Chondrocyte (in vitro differentiated cells): ENCODE measurements at regions not wholly inside any gene's neighbourhood (a gene's known extent, or its start where the extent isn't known, plus 50 kb on each side); places are given as distances from the start of the nearest gene placed in this dataset.
"Not testable (repeated sequence)": the region's sequence is repeated elsewhere in the genome, so short reads cannot be mapped to it uniquely, and the experiment has no call there.

Source experiments
- DNase-seq: peaks from one replicate; pipeline ENCODE4 v3.0.0; 2021; ENCODE audit warnings: mixed read lengths, low spot score
- H3K27ac Mint-ChIP-seq: one replicate; pipeline ENCODE4 v1.8.0; 2021; ENCODE audit warnings: mild to moderate bottlenecking, moderate library complexity, mixed read lengths; ENCODE audit not compliant: unreplicated experiment
- H3K27me3 Mint-ChIP-seq: 2 replicates; pipeline ENCODE4 v1.8.0; 2021; ENCODE audit warnings: low read depth, mixed read lengths
- H3K36me3 Mint-ChIP-seq: 2 replicates; pipeline ENCODE4 v1.8.0; 2021; ENCODE audit warnings: low read depth, mixed read lengths
- H3K4me1 Mint-ChIP-seq: 2 replicates; pipeline ENCODE4 v1.8.0; 2021; ENCODE audit warnings: low read depth, mild to moderate bottlenecking, mixed read lengths
- H3K4me3 Mint-ChIP-seq: one replicate; pipeline ENCODE4 v1.8.0; 2021; ENCODE audit warnings: mild to moderate bottlenecking, moderate library complexity, mixed read lengths; ENCODE audit not compliant: unreplicated experiment
- H3K9me3 Mint-ChIP-seq: 2 replicates; pipeline ENCODE4 v1.8.0; 2021; ENCODE audit warnings: low read depth, mixed read lengths
- CTCF ChIP-seq: fragments of 200-600 bp; sonication (generic); IDR thresholded peaks from 2 replicates; pipeline ENCODE4 v1.5.0; 2021; ENCODE audit warnings: antibody characterized with exemption, mild to moderate bottlenecking, moderate library complexity

GRCh38 chr11:130674686-130675308, 226.4 kb downstream of the ADAMTS15 start:
- H3K27me3 Mint-ChIP-seq: no peaks in the 10 kb centered on the region
- H3K9me3 Mint-ChIP-seq: peaks cover 18% of the 10 kb centered on the region
- H3K4me3 Mint-ChIP-seq: no peak overlapping the region
- H3K36me3 Mint-ChIP-seq: peaks cover 17% of the 10 kb centered on the region
- TF ChIP-seq CTCF: no peak
- H3K4me1 Mint-ChIP-seq: peaks cover 72% of the 10 kb centered on the region
- peak overlapping the region; percentile 98 for H3K27ac Mint-ChIP-seq
- no peak for DNase-seq

- no peak for DNase-seq
- Mint-ChIP-seq H3K27ac (peak overlapping the region; percentile 98), H3K9me3 (peaks cover 20% of the 10 kb centered on the region), H3K4me3 (peak overlapping the region; percentile 58), H3K36me3 (peaks cover 18% of the 10 kb centered on the region), H3K4me1 (peaks cover 72% of the 10 kb centered on the region), H3K27me3 (no peaks in the 10 kb centered on the region)
- no peak for TF ChIP-seq CTCF
Observed at GRCh38 chr11:130675371-130675821, 227.0 kb downstream of the ADAMTS15 start.

- no peak for DNase-seq
- H3K4me3 Mint-ChIP-seq: peak overlapping the region; percentile 58
- H3K4me1 Mint-ChIP-seq: peaks cover 72% of the 10 kb centered on the region
- no peak for TF ChIP-seq CTCF
- H3K27me3 Mint-ChIP-seq: no peaks in the 10 kb centered on the region
- H3K27ac Mint-ChIP-seq: peak overlapping the region; percentile 98
- peaks cover 19% of the 10 kb centered on the region for H3K36me3 Mint-ChIP-seq
- peaks cover 25% of the 10 kb centered on the region for H3K9me3 Mint-ChIP-seq
Observed at GRCh38 chr11:130675917-130676316, 227.5 kb downstream of the ADAMTS15 start.

- peaks cover 40% of the 10 kb centered on the region for H3K9me3 Mint-ChIP-seq
- H3K4me1 Mint-ChIP-seq: peaks cover 62% of the 10 kb centered on the region
- TF ChIP-seq CTCF: no peak
- peak overlapping the region; percentile 98 for H3K27ac Mint-ChIP-seq
- H3K36me3 Mint-ChIP-seq: peaks cover 24% of the 10 kb centered on the region
- peak overlapping the region; percentile 10 for H3K4me3 Mint-ChIP-seq
- no peak for DNase-seq
- no peaks in the 10 kb centered on the region for H3K27me3 Mint-ChIP-seq
Observed at GRCh38 chr11:130677486-130678153, 229.2 kb downstream of the ADAMTS15 start.

- peaks cover 47% of the 10 kb centered on the region for H3K9me3 Mint-ChIP-seq
- peaks cover 45% of the 10 kb centered on the region for H3K4me1 Mint-ChIP-seq
- H3K36me3 Mint-ChIP-seq: peaks cover 27% of the 10 kb centered on the region
- no peak for DNase-seq
- H3K4me3 Mint-ChIP-seq: no peak overlapping the region
- no peaks in the 10 kb centered on the region for H3K27me3 Mint-ChIP-seq
- H3K27ac Mint-ChIP-seq: no peak overlapping the region
- TF ChIP-seq CTCF: no peak
Observed at GRCh38 chr11:130679247-130679646, 230.8 kb downstream of the ADAMTS15 start.

- not testable (repeated sequence) for H3K4me3 Mint-ChIP-seq, H3K27me3 Mint-ChIP-seq, H3K27ac Mint-ChIP-seq, DNase-seq
- Mint-ChIP-seq H3K36me3 (peaks cover 31% of the 10 kb centered on the region), H3K4me1 (peaks cover 13% of the 10 kb centered on the region), H3K9me3 (peaks cover 58% of the 10 kb centered on the region)
Observed at GRCh38 chr11:130682471-130682870, 233.8 kb downstream of the SNX19 start.
